DND-41 (cell line): ENCODE measurements at regions not wholly inside any gene's neighbourhood (a gene's known extent, or its start where the extent isn't known, plus 50 kb on each side); places are given as distances from the start of the nearest gene placed in this dataset.

ENCODE experiments used
- ATAC-seq: fragments of 200-7000 bp; cut with Tn5 transposase; 3 replicates; pipeline ENCODE4 v1.9.1; 2021; ENCODE audit warnings: low read depth; ENCODE audit not compliant: insufficient read depth
- DNase-seq: peaks from one replicate; pipeline ENCODE4 v3.0.0-alpha.2; 2020
- H2AFZ ChIP-seq: 2 replicates; pipeline ENCODE4 v1.6.0; 2012; ENCODE audit warnings: low read depth, low read length
- H3K27ac ChIP-seq: 2 replicates; pipeline ENCODE4 v1.5.1; 2012; ENCODE audit warnings: low read length, inconsistent platforms
- H3K27me3 ChIP-seq: fragments of 200-600 bp; sonication (generic); 2 replicates; pipeline ENCODE4 v1.6.0; 2012; ENCODE audit warnings: low read length, mild to moderate bottlenecking, inconsistent platforms; ENCODE audit not compliant: insufficient read depth, poor library complexity
- H3K36me3 ChIP-seq: 2 replicates; pipeline ENCODE4 v1.5.1; 2012; ENCODE audit warnings: low read length, inconsistent platforms; ENCODE audit not compliant: insufficient read depth
- H3K4me1 ChIP-seq: 2 replicates; pipeline ENCODE4 v1.5.1; 2012; ENCODE audit warnings: mild to moderate bottlenecking, low read length; ENCODE audit not compliant: insufficient read depth
- H3K4me2 ChIP-seq: 2 replicates; pipeline ENCODE4 v1.6.0; 2012; ENCODE audit warnings: mild to moderate bottlenecking, moderate library complexity, low read length, inconsistent platforms; ENCODE audit not compliant: insufficient read depth
- H3K4me3 ChIP-seq, 2 experiments: fragments of 200-600 bp in 1 of 2; shearing (Covaris generic) in 1 of 2; 2 replicates each; pipeline ENCODE4 v1.5.1; 2012 to 2016; ENCODE audit warnings: inconsistent platforms in 2 of 2, low read length in 2 of 2, mild to moderate bottlenecking in 2 of 2, low read depth in 1 of 2, moderate library complexity in 1 of 2
- H3K79me2 ChIP-seq: 2 replicates; pipeline ENCODE4 v1.6.0; 2012; ENCODE audit warnings: low read length, inconsistent platforms; ENCODE audit not compliant: insufficient read depth
- H3K9ac ChIP-seq: 2 replicates; pipeline ENCODE4 v1.6.0; 2012; ENCODE audit warnings: low read depth, mild to moderate bottlenecking, inconsistent platforms, low read length, moderate library complexity
- H3K9me3 ChIP-seq: 2 replicates; pipeline ENCODE4 v1.5.1; 2012; ENCODE audit warnings: low read length, moderate library complexity, mild to moderate bottlenecking, inconsistent platforms; ENCODE audit not compliant: insufficient read depth, severe bottlenecking
- H4K20me1 ChIP-seq: 2 replicates; pipeline ENCODE4 v1.6.0; 2012; ENCODE audit warnings: low read length; ENCODE audit not compliant: insufficient read depth
- EZH2 ChIP-seq: IDR thresholded peaks from 3 replicates; pipeline ENCODE4 v1.6.1; 2012; ENCODE audit warnings: borderline replicate concordance, low read depth, mild to moderate bottlenecking, moderate library complexity, low read length, inconsistent platforms; ENCODE audit not compliant: severe bottlenecking
- TF ChIP-seq, protein P1 (sequence below): IDR thresholded peaks from 2 replicates; pipeline ENCODE4 v1.5.1; 2012; ENCODE audit warnings: borderline replicate concordance, low read length, moderate library complexity, mild to moderate bottlenecking; ENCODE audit not compliant: poor library complexity, severe bottlenecking; ENCODE audit errors: extremely low read depth

DNA sequence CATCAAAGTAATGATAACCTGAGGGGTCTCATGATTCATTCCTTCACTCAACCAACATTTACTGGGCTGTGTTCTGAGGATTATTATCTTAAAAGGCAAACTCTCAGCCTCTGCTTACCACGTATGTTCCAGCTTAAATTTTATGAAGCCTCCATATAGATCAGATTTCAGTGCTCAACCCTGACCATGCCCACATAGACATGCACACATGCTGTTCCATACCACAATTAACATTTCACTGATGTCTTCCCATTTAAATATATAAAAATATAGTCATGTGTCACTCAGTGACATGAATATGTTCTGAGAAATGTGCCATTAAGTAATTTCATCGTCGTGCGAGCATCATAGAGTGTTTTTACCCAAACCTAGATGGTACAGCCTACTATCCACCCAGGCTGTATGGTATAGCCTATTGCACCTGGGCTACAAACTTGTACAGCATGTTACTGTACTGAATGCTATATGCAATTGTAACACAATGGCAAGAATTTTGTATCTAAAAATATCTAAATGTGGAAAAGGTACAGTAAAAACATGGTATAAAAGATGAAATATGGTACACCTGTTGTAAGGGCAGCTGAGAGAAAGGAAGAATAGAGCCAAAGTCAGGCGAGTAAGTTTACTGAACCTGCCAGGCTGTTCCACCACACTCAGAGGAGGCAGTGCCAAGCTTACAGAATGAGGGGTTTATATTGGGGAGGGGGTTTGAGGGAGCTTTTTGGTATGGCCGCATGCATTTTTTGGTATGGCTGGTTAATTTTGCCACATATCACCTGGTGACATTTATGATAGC is 134.7 kb upstream of the ETV3 start:
- H3K27ac ChIP-seq = no peak overlapping the region
- no peak overlapping the region for H2AFZ ChIP-seq
- H3K4me1 ChIP-seq = no peaks in the 10 kb centered on the region
- H4K20me1 ChIP-seq = no peaks in the 10 kb centered on the region
- no peaks in the 10 kb centered on the region for H3K79me2 ChIP-seq
- H3K4me3 ChIP-seq = no peak overlapping the region
- H3K4me2 ChIP-seq = no peak overlapping the region
- DNase-seq (no peak), ATAC-seq (no peak)
- H3K27me3 ChIP-seq = peaks cover 9% of the 10 kb centered on the region
- H3K9ac ChIP-seq = no peak overlapping the region
- H3K36me3 ChIP-seq = no peaks in the 10 kb centered on the region
- TF ChIP-seq, protein P1, sequence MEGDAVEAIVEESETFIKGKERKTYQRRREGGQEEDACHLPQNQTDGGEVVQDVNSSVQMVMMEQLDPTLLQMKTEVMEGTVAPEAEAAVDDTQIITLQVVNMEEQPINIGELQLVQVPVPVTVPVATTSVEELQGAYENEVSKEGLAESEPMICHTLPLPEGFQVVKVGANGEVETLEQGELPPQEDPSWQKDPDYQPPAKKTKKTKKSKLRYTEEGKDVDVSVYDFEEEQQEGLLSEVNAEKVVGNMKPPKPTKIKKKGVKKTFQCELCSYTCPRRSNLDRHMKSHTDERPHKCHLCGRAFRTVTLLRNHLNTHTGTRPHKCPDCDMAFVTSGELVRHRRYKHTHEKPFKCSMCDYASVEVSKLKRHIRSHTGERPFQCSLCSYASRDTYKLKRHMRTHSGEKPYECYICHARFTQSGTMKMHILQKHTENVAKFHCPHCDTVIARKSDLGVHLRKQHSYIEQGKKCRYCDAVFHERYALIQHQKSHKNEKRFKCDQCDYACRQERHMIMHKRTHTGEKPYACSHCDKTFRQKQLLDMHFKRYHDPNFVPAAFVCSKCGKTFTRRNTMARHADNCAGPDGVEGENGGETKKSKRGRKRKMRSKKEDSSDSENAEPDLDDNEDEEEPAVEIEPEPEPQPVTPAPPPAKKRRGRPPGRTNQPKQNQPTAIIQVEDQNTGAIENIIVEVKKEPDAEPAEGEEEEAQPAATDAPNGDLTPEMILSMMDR = no peak
- TF ChIP-seq EZH2 = no peak
- no peaks in the 10 kb centered on the region for H3K9me3 ChIP-seq

- H3K9me3 ChIP-seq = no peaks in the 10 kb centered on the region
- no peak overlapping the region for H3K4me3 ChIP-seq
- no peak overlapping the region for H3K27ac ChIP-seq
- H3K4me1 ChIP-seq = no peaks in the 10 kb centered on the region
- H2AFZ ChIP-seq = no peak overlapping the region
- no peaks in the 10 kb centered on the region for H3K79me2 ChIP-seq
- ATAC-seq = no peak
- H3K4me2 ChIP-seq = no peak overlapping the region
- no peaks in the 10 kb centered on the region for H4K20me1 ChIP-seq
- no peak overlapping the region for H3K9ac ChIP-seq
- peaks cover 9% of the 10 kb centered on the region for H3K27me3 ChIP-seq
- TF ChIP-seq, protein P1 = no peak
- TF ChIP-seq EZH2 = no peak
- H3K36me3 ChIP-seq = no peaks in the 10 kb centered on the region
- no peak for DNase-seq
Observed at GRCh38 chr1:157272264-157272663, 134.1 kb upstream of the ETV3 start.

GRCh38 chr1:157270705-157271274 is 132.6 kb upstream of the ETV3 start:
- no peak overlapping the region for H3K4me2 ChIP-seq
- no peak overlapping the region for H3K9ac ChIP-seq
- H4K20me1 ChIP-seq = no peaks in the 10 kb centered on the region
- ATAC-seq = no peak
- H3K27me3 ChIP-seq = peaks cover 6% of the 10 kb centered on the region
- no peaks in the 10 kb centered on the region for H3K9me3 ChIP-seq
- TF ChIP-seq, protein P1 = no peak
- TF ChIP-seq EZH2 = no peak
- no peak overlapping the region for H3K4me3 ChIP-seq
- H3K79me2 ChIP-seq = no peaks in the 10 kb centered on the region
- no peak overlapping the region for H2AFZ ChIP-seq
- H3K27ac ChIP-seq = no peak overlapping the region
- H3K4me1 ChIP-seq = no peaks in the 10 kb centered on the region
- DNase-seq = no peak
- no peaks in the 10 kb centered on the region for H3K36me3 ChIP-seq
